IMR-90 (cell line): ENCODE measurements at regions not wholly inside any gene's neighbourhood (a gene's known extent, or its start where the extent isn't known, plus 50 kb on each side); places are given as distances from the start of the nearest gene placed in this dataset.

Source experiments
- ATAC-seq: fragments of 200-7000 bp; cut with Tn5 transposase; 2 replicates; pipeline ENCODE4 v1.9.1; 2020; ENCODE audit warnings: low read depth, mild to moderate bottlenecking, moderate library complexity
- BruUV-seq: library from RNA; stranded (reverse); fragments of 400-500 nt; replicated peaks from 2 replicates; lab custom pipeline; 2021; lab: Mats Ljungman, UMichigan
- CTCF ChIA-PET: fragments of 300-600 bp; formaldehyde crosslinking; extraction: SDS; loops from one replicate; lab custom pipeline; 2021; ENCODE audit warnings: antibody characterized with exemption; lab: Yijun Ruan, JAX
- POLR2A ChIA-PET: fragments of 300-600 bp; sonication (Branson Sonifier 250); formaldehyde crosslinking; loops from one replicate; lab custom pipeline; 2022; ENCODE audit warnings: antibody characterized with exemption; ENCODE audit not compliant: unreplicated experiment; lab: Charles Lee
- DNase-seq: peaks from one replicate; pipeline ENCODE4 v3.0.0; 2013
- H2AFZ ChIP-seq: replicated peaks from 2 replicates; pipeline ENCODE3; 2013; ENCODE audit warnings: low read length, mild to moderate bottlenecking; ENCODE audit not compliant: poor library complexity
- H2AK5ac ChIP-seq: 2 replicates; pipeline ENCODE4 v1.6.1; 2013; ENCODE audit warnings: low read depth, low read length, inconsistent platforms
- H2AK9ac ChIP-seq: replicated peaks from 2 replicates; pipeline ENCODE3; 2013; ENCODE audit warnings: mild to moderate bottlenecking, low read depth, low read length, moderate library complexity; ENCODE audit not compliant: poor library complexity
- H2BK120ac ChIP-seq: 2 replicates; pipeline ENCODE4 v1.6.1; 2013; ENCODE audit warnings: low read depth, low read length, inconsistent platforms
- H2BK15ac ChIP-seq: 3 replicates; pipeline ENCODE4 v1.6.1; 2013; ENCODE audit warnings: low read depth, low read length, inconsistent platforms
- H2BK20ac ChIP-seq: 2 replicates; pipeline ENCODE4 v1.6.1; 2013; ENCODE audit warnings: low read depth, mild to moderate bottlenecking, inconsistent platforms, low read length, moderate library complexity
- H2BK5ac ChIP-seq: 2 replicates; pipeline ENCODE4 v1.6.1; 2013; ENCODE audit warnings: mild to moderate bottlenecking, low read depth, low read length, inconsistent platforms; ENCODE audit not compliant: poor library complexity, severe bottlenecking
- H3K14ac ChIP-seq: replicated peaks from 2 replicates; pipeline ENCODE4 v1.6.1; 2013; ENCODE audit warnings: low read depth, low read length, inconsistent platforms
- H3K18ac ChIP-seq: 2 replicates; pipeline ENCODE4 v1.6.1; 2013; ENCODE audit warnings: low read depth, low read length, control low read depth
- H3K23ac ChIP-seq: 2 replicates; pipeline ENCODE4 v1.6.1; 2013; ENCODE audit warnings: low read depth, low read length, inconsistent platforms
- H3K27ac ChIP-seq: 2 replicates; pipeline ENCODE4 v1.5.1; 2013; ENCODE audit warnings: mild to moderate bottlenecking, control low read depth, low read length; ENCODE audit not compliant: insufficient read depth
- H3K27me3 ChIP-seq: 2 replicates; pipeline ENCODE4 v1.6.1; 2013; ENCODE audit warnings: low read length; ENCODE audit not compliant: control insufficient read depth, insufficient read depth
- H3K36me3 ChIP-seq: 2 replicates; pipeline ENCODE4 v1.6.1; 2013; ENCODE audit warnings: low read length, mixed read lengths; ENCODE audit not compliant: control insufficient read depth, insufficient read depth
- H3K4ac ChIP-seq: 2 replicates; pipeline ENCODE4 v1.6.1; 2013; ENCODE audit warnings: low read depth, low read length, inconsistent platforms
- H3K4me1 ChIP-seq: 2 replicates; pipeline ENCODE4 v1.6.1; 2013; ENCODE audit warnings: low read length, mixed read lengths; ENCODE audit not compliant: control insufficient read depth, insufficient read depth
- H3K4me2 ChIP-seq: 2 replicates; pipeline ENCODE4 v1.6.1; 2013; ENCODE audit warnings: low read depth, mild to moderate bottlenecking, control low read depth, low read length, moderate library complexity
- H3K4me3 ChIP-seq: 2 replicates; pipeline ENCODE4 v1.5.1; 2013; ENCODE audit warnings: low read depth, mild to moderate bottlenecking, control low read depth, low read length, moderate library complexity; ENCODE audit not compliant: insufficient read depth
- H3K56ac ChIP-seq: 2 replicates; pipeline ENCODE4 v1.6.1; 2013; ENCODE audit warnings: low read length, inconsistent platforms; ENCODE audit not compliant: insufficient read depth; ENCODE audit errors: extremely low read depth
- H3K79me1 ChIP-seq, 2 experiments: 2 replicates each; pipeline ENCODE4 v1.6.1; 2013; ENCODE audit warnings: low read length in 2 of 2, inconsistent platforms in 1 of 2, low read depth in 1 of 2
- H3K9ac ChIP-seq: 2 replicates; pipeline ENCODE4 v1.6.1; 2013; ENCODE audit warnings: low read depth, low read length, control low read depth
- H3K9me1 ChIP-seq: 2 replicates; pipeline ENCODE4 v1.6.1; 2013; ENCODE audit warnings: low read length, inconsistent platforms; ENCODE audit not compliant: insufficient read depth
- H3K9me3 ChIP-seq: 2 replicates; pipeline ENCODE4 v1.6.1; 2013; ENCODE audit warnings: low read length; ENCODE audit not compliant: control insufficient read depth, insufficient read depth
- H4K20me1 ChIP-seq: 2 replicates; pipeline ENCODE4 v1.6.1; 2013; ENCODE audit warnings: low read length, inconsistent platforms; ENCODE audit not compliant: insufficient read depth
- H4K5ac ChIP-seq: 2 replicates; pipeline ENCODE4 v1.6.1; 2013; ENCODE audit warnings: mild to moderate bottlenecking, low read depth, low read length, control low read depth
- H4K8ac ChIP-seq, 2 experiments: 2 replicates each; pipeline ENCODE4 v1.6.1; 2013; ENCODE audit warnings: low read depth in 2 of 2, low read length in 2 of 2, control low read depth in 1 of 2, inconsistent platforms in 1 of 2
- H4K91ac ChIP-seq: 2 replicates; pipeline ENCODE4 v1.6.1; 2013; ENCODE audit warnings: low read depth, low read length, inconsistent platforms; ENCODE audit not compliant: insufficient read depth
- BHLHE40 ChIP-seq: fragments of 150-350 bp; IDR thresholded peaks from 2 replicates; pipeline ENCODE4 v1.6.1; 2016; ENCODE audit warnings: mild to moderate bottlenecking, low read depth, low read length
- CEBPB ChIP-seq: IDR thresholded peaks from 2 replicates; pipeline ENCODE4 v1.6.1; 2012; ENCODE audit warnings: low read depth, low read length, improper control_type of control experiment
- CHD1 ChIP-seq: IDR thresholded peaks from 2 replicates; pipeline ENCODE4 v1.6.1; 2012; ENCODE audit warnings: low read depth, low read length, improper control_type of control experiment
- FOS ChIP-seq: fragments of 150-350 bp; IDR thresholded peaks from 2 replicates; pipeline ENCODE4 v1.6.1; 2016; ENCODE audit warnings: low read depth, low read length
- MAFK ChIP-seq: IDR thresholded peaks from 2 replicates; pipeline ENCODE4 v1.6.1; 2012; ENCODE audit warnings: low read depth, low read length, improper control_type of control experiment
- MAZ ChIP-seq: IDR thresholded peaks from 2 replicates; pipeline ENCODE4 v1.6.1; 2012; ENCODE audit warnings: low read depth, mild to moderate bottlenecking, low read length, improper control_type of control experiment, moderate library complexity, borderline replicate concordance
- MXI1 ChIP-seq: IDR thresholded peaks from 2 replicates; pipeline ENCODE4 v1.6.1; 2012; ENCODE audit warnings: low read depth, mild to moderate bottlenecking, low read length, moderate library complexity, borderline replicate concordance
- NFE2L2 ChIP-seq: fragments of 150-350 bp; IDR thresholded peaks from 2 replicates; pipeline ENCODE4 v1.6.1; 2016; ENCODE audit warnings: low read depth, mild to moderate bottlenecking, low read length
- POLR2A ChIP-seq: IDR thresholded peaks from 2 replicates; pipeline ENCODE4 v1.6.1; 2012; ENCODE audit warnings: mild to moderate bottlenecking, low read depth, low read length
- RAD21 ChIP-seq: IDR thresholded peaks from 2 replicates; pipeline ENCODE4 v1.6.1; 2012; ENCODE audit warnings: low read length, improper control_type of control experiment
- RCOR1 ChIP-seq: IDR thresholded peaks from 2 replicates; pipeline ENCODE4 v1.6.1; 2012; ENCODE audit warnings: mild to moderate bottlenecking, low read length, improper control_type of control experiment; ENCODE audit not compliant: insufficient replicate concordance
- RFX5 ChIP-seq: IDR thresholded peaks from 2 replicates; pipeline ENCODE4 v1.8.0; 2012; ENCODE audit warnings: low read depth, mild to moderate bottlenecking, low read length, moderate library complexity
- SMC3 ChIP-seq: fragments of 150-350 bp; IDR thresholded peaks from 2 replicates; pipeline ENCODE4 v1.6.1; 2016; ENCODE audit warnings: low read depth, mild to moderate bottlenecking, antibody characterized with exemption, low read length, moderate library complexity
- WGBS, 2 experiments: methylation state at CpG; one replicate each; pipeline versions ENCODE4 v1.1.5 to v1.1.7; 2013; ENCODE audit warnings: missing lambda C conversion rate in 2 of 2; ENCODE audit not compliant: insufficient read length in 1 of 2; ENCODE audit errors: extremely low coverage in 2 of 2; 5-methylcytosine and 5-hydroxymethylcytosine counted together
- dilution Hi-C: fragments of 300-500 bp; cut with HindIII; formaldehyde crosslinking; loops from one replicate; pipeline ENCODE4 v1.14.3; 2018; ENCODE audit warnings: low sequenced_read_pairs; ENCODE audit not compliant: unreplicated experiment
- in situ Hi-C: fragments of 300-500 bp; cut with MboI; formaldehyde crosslinking; loops from 3 replicates; pipeline ENCODE4 v1.14.3; 2019; ENCODE audit warnings: low sequenced_read_pairs, inconsistent platforms, mixed read lengths
- intact Hi-C: fragments of 100-400 bp; cut with micrococcal nuclease; formaldehyde crosslinking; loops from 2 replicates; pipeline ENCODE4 v1.10.0; 2022
- TF ChIP-seq, protein P1 (sequence below): conservative IDR thresholded peaks from 2 replicates; pipeline ENCODE4 v1.5.1; 2012; ENCODE audit warnings: mild to moderate bottlenecking, low read depth, low read length, improper control_type of control experiment
- TF ChIP-seq, protein P2 (sequence below): fragments of 150-350 bp; IDR thresholded peaks from 2 replicates; pipeline ENCODE4 v1.6.1; 2017; ENCODE audit warnings: mild to moderate bottlenecking, antibody characterized with exemption, low read length, low read depth
- TF ChIP-seq, protein P3 (sequence below): fragments of 150-350 bp; IDR thresholded peaks from 2 replicates; pipeline ENCODE4 v1.6.1; 2016; ENCODE audit warnings: low read depth, mild to moderate bottlenecking, low read length, moderate library complexity, borderline replicate concordance

DNA sequence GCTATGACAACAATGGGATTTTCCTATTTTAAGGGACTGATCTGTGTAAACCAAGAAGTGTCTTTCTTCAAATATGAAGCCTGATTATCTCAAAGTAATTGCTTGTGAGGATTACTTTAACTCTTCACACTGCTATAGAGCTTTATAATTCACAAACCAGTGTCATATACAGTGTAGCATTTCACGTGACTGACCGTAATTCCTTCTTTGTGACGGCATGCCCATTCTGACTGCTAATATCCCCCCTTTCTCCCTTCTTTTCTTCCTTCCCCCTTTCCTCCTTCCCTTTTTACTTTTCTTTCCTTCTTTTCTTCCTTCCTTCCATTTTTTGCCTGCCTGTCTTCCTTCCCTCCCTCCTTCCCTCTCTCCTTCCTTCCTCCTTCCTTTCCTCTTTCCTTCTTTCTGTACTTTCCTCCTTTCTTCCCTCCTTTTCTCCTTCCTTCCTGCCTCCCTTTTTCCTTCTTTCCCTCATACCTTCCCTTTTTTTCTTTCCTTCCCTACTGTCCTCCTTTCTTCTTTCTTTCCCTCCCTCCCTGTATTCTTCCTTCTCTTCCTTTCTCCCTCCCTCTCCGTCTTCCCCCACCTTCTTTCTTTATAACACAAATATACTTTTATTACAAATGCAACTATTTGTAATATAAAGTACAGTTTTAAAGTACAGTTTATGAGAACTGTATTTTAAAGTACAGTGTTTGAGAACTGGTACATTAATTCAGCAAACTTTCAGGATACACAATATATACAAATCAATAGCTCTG is 75.0 kb upstream of the EXOC2 start:
- Histone ChIP-seq H3K23ac (no peak overlapping the region), H3K14ac (no peak overlapping the region), H3K4ac (no peak overlapping the region), H3K9me3 (no peaks in the 10 kb centered on the region), H2AK5ac (no peak overlapping the region), H3K27ac (no peak overlapping the region), H2AFZ (no peak overlapping the region), H2BK20ac (no peak overlapping the region), H3K56ac (no peak overlapping the region), H3K27me3 (peaks cover 10% of the 10 kb centered on the region), H3K36me3 (no peaks in the 10 kb centered on the region), H2BK15ac (no peak overlapping the region), H3K4me1 (no peaks in the 10 kb centered on the region), H4K91ac (no peak overlapping the region), H3K9ac (no peak overlapping the region), H2BK5ac (no peak overlapping the region), H4K20me1 (no peaks in the 10 kb centered on the region), H4K8ac (no peak overlapping the region), H3K18ac (no peak overlapping the region), H4K5ac (no peak overlapping the region), H2BK120ac (no peak overlapping the region), H3K4me2 (no peak overlapping the region), H3K79me1 (no peaks in the 10 kb centered on the region), H3K9me1 (no peaks in the 10 kb centered on the region), H2AK9ac (no peak overlapping the region), H3K4me3 (no peak overlapping the region)
- dilution Hi-C loops (no loop called here), in situ Hi-C loops (no loop called here), intact Hi-C loops (no loop called here)
- BruUV-seq: no TSS peak
- WGBS, 2 experiments: 57 to 100% methylated on average over 1 to 3 of the region's 4 CpGs
- ChIA-PET POLR2A (no interaction called here), CTCF (no interaction called here)
- DNase-seq: no peak
- ATAC-seq: no peak
- no peak for TF ChIP-seq MXI1
- no peak for TF ChIP-seq FOS
- no peak for TF ChIP-seq CEBPB
- TF ChIP-seq RFX5: no peak
- TF ChIP-seq, protein P1, sequence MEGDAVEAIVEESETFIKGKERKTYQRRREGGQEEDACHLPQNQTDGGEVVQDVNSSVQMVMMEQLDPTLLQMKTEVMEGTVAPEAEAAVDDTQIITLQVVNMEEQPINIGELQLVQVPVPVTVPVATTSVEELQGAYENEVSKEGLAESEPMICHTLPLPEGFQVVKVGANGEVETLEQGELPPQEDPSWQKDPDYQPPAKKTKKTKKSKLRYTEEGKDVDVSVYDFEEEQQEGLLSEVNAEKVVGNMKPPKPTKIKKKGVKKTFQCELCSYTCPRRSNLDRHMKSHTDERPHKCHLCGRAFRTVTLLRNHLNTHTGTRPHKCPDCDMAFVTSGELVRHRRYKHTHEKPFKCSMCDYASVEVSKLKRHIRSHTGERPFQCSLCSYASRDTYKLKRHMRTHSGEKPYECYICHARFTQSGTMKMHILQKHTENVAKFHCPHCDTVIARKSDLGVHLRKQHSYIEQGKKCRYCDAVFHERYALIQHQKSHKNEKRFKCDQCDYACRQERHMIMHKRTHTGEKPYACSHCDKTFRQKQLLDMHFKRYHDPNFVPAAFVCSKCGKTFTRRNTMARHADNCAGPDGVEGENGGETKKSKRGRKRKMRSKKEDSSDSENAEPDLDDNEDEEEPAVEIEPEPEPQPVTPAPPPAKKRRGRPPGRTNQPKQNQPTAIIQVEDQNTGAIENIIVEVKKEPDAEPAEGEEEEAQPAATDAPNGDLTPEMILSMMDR: no peak
- no peak for TF ChIP-seq CHD1
- TF ChIP-seq BHLHE40: no peak
- TF ChIP-seq NFE2L2: no peak
- TF ChIP-seq, protein P2, sequence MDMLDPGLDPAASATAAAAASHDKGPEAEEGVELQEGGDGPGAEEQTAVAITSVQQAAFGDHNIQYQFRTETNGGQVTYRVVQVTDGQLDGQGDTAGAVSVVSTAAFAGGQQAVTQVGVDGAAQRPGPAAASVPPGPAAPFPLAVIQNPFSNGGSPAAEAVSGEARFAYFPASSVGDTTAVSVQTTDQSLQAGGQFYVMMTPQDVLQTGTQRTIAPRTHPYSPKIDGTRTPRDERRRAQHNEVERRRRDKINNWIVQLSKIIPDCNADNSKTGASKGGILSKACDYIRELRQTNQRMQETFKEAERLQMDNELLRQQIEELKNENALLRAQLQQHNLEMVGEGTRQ: no peak
- no peak for TF ChIP-seq MAFK
- TF ChIP-seq MAZ: no peak
- TF ChIP-seq, protein P3, sequence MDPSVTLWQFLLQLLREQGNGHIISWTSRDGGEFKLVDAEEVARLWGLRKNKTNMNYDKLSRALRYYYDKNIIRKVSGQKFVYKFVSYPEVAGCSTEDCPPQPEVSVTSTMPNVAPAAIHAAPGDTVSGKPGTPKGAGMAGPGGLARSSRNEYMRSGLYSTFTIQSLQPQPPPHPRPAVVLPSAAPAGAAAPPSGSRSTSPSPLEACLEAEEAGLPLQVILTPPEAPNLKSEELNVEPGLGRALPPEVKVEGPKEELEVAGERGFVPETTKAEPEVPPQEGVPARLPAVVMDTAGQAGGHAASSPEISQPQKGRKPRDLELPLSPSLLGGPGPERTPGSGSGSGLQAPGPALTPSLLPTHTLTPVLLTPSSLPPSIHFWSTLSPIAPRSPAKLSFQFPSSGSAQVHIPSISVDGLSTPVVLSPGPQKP: no peak
- TF ChIP-seq SMC3: no peak
- TF ChIP-seq RAD21: no peak
- TF ChIP-seq POLR2A: no peak
- no peak for TF ChIP-seq RCOR1
